ENCODE measurements at regions not wholly inside any gene's neighbourhood (a gene's known extent, or its start where the extent isn't known, plus 50 kb on each side); places are given as distances from the start of the nearest gene placed in this dataset.

- 71 to 77% methylated on average over 2 of the region's 2 CpGs for WGBS, 2 donors (ENCODE audit: low coverage in 1 of 2)
- no peak for TF ChIP-seq EP300 (IDR thresholded peaks at IDR 0.05; ENCODE audit: low read depth)
- no peak for TF ChIP-seq POLR2AphosphoS5 (IDR thresholded peaks at IDR 0.05)
- TF ChIP-seq, protein P1, sequence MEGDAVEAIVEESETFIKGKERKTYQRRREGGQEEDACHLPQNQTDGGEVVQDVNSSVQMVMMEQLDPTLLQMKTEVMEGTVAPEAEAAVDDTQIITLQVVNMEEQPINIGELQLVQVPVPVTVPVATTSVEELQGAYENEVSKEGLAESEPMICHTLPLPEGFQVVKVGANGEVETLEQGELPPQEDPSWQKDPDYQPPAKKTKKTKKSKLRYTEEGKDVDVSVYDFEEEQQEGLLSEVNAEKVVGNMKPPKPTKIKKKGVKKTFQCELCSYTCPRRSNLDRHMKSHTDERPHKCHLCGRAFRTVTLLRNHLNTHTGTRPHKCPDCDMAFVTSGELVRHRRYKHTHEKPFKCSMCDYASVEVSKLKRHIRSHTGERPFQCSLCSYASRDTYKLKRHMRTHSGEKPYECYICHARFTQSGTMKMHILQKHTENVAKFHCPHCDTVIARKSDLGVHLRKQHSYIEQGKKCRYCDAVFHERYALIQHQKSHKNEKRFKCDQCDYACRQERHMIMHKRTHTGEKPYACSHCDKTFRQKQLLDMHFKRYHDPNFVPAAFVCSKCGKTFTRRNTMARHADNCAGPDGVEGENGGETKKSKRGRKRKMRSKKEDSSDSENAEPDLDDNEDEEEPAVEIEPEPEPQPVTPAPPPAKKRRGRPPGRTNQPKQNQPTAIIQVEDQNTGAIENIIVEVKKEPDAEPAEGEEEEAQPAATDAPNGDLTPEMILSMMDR (IDR thresholded peaks at IDR 0.05): no peak
- TF ChIP-seq POLR2A (IDR thresholded peaks at IDR 0.05): no peak
- no peak overlapping the region for H3K27ac ChIP-seq
- no peak for DNase-seq
- H3K9me3 ChIP-seq: no peaks in the 10 kb centered on the region
- in situ Hi-C loops (cut with MboI; ENCODE audit: low pct_ligation_motif_present in 1 of 4, low pct_unique_long_range_greater_than_20kb in 1 of 4, low sequenced_read_pairs in 3 of 4): no loop called here
- intact Hi-C loops (cut with DNase I; ENCODE audit: low total_unique reads): no loop called here
- no peaks in the 10 kb centered on the region for H3K4me1 ChIP-seq
- no peaks in the 10 kb centered on the region for H3K27me3 ChIP-seq
- no peak overlapping the region for H3K4me3 ChIP-seq
- no peaks in the 10 kb centered on the region for H3K36me3 ChIP-seq
These were observed 108.6 kb upstream of the TMEM161B start for GRCh38 chr5:88377240-88377639.

- in situ Hi-C loops (cut with MboI; ENCODE audit: low pct_ligation_motif_present in 1 of 4, low pct_unique_long_range_greater_than_20kb in 1 of 4, low sequenced_read_pairs in 3 of 4): no loop called here
- WGBS, 2 donors (ENCODE audit: low coverage in 1 of 2): 88 to 89% methylated on average over 5 of the region's 5 CpGs
- no peaks in the 10 kb centered on the region for H3K36me3 ChIP-seq
- H3K4me3 ChIP-seq: no peak overlapping the region
- H3K9me3 ChIP-seq: no peaks in the 10 kb centered on the region
- no peak for DNase-seq
- TF ChIP-seq, protein P1 (IDR thresholded peaks at IDR 0.05): no peak
- TF ChIP-seq POLR2AphosphoS5 (IDR thresholded peaks at IDR 0.05) (no peak), EP300 (IDR thresholded peaks at IDR 0.05; ENCODE audit: low read depth) (no peak), POLR2A (IDR thresholded peaks at IDR 0.05) (no peak)
- no peak overlapping the region for H3K27ac ChIP-seq
- intact Hi-C loops (cut with DNase I; ENCODE audit: low total_unique reads): no loop called here
- H3K4me1 ChIP-seq: no peaks in the 10 kb centered on the region
- H3K27me3 ChIP-seq: no peaks in the 10 kb centered on the region
These were observed 108.1 kb upstream of the TMEM161B start for GRCh38 chr5:88376728-88377127.

DNA sequence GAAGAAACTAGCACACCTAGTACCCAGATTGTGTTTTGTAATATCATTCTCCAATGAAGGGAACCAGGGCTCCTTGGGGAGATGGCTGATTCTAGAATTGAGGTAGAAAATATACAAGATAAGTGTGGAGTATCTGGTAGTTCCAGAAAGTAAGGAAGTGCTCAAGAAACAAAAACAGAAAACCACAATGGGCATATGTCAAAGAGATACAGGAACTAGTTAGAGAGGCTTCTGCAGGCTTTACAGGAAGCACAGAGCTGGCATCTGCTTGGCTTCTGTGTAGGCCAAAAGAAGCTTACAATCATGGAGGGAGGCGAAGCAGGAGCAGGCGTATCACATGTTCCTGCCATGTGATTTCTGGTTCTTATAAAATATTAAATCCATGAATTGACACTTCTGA, 105.7 kb upstream of the TMEM161B start:
- Histone ChIP-seq H3K36me3 (no peaks in the 10 kb centered on the region), H3K27ac (no peak overlapping the region), H3K27me3 (no peaks in the 10 kb centered on the region), H3K4me3 (no peak overlapping the region), H3K4me1 (no peaks in the 10 kb centered on the region), H3K9me3 (no peaks in the 10 kb centered on the region)
- intact Hi-C loops (cut with DNase I; ENCODE audit: low total_unique reads): no loop called here
- in situ Hi-C loops (cut with MboI; ENCODE audit: low pct_ligation_motif_present in 1 of 4, low pct_unique_long_range_greater_than_20kb in 1 of 4, low sequenced_read_pairs in 3 of 4): no loop called here
- no peak for TF ChIP-seq POLR2A (IDR thresholded peaks at IDR 0.05)
- TF ChIP-seq POLR2AphosphoS5 (IDR thresholded peaks at IDR 0.05): no peak
- TF ChIP-seq, protein P1 (IDR thresholded peaks at IDR 0.05): no peak
- TF ChIP-seq EP300 (IDR thresholded peaks at IDR 0.05; ENCODE audit: low read depth): no peak
- DNase-seq: no peak
- 90 to 97% methylated on average over 2 of the region's 2 CpGs for WGBS, 2 donors (ENCODE audit: low coverage in 1 of 2)

GRCh38 chr5:88370824-88371223, 102.2 kb upstream of the TMEM161B start:
- no peak for TF ChIP-seq EP300 (IDR thresholded peaks at IDR 0.05; ENCODE audit: low read depth)
- TF ChIP-seq POLR2A (IDR thresholded peaks at IDR 0.05): no peak
- TF ChIP-seq, protein P1 (IDR thresholded peaks at IDR 0.05): no peak
- no peak for TF ChIP-seq POLR2AphosphoS5 (IDR thresholded peaks at IDR 0.05)
- in situ Hi-C loops (cut with MboI; ENCODE audit: low pct_ligation_motif_present in 1 of 4, low pct_unique_long_range_greater_than_20kb in 1 of 4, low sequenced_read_pairs in 3 of 4): no loop called here
- Histone ChIP-seq H3K4me3 (no peak overlapping the region), H3K36me3 (no peaks in the 10 kb centered on the region), H3K9me3 (no peaks in the 10 kb centered on the region), H3K27ac (no peak overlapping the region), H3K27me3 (no peaks in the 10 kb centered on the region), H3K4me1 (no peaks in the 10 kb centered on the region)
- intact Hi-C loops (cut with DNase I; ENCODE audit: low total_unique reads): no loop called here
- no peak for DNase-seq

All from transverse colon (tissue), 4 donors.